ENCODE measurements at regions not wholly inside any gene's neighbourhood (a gene's known extent, or its start where the extent isn't known, plus 50 kb on each side); places are given as distances from the start of the nearest gene placed in this dataset.

DNA sequence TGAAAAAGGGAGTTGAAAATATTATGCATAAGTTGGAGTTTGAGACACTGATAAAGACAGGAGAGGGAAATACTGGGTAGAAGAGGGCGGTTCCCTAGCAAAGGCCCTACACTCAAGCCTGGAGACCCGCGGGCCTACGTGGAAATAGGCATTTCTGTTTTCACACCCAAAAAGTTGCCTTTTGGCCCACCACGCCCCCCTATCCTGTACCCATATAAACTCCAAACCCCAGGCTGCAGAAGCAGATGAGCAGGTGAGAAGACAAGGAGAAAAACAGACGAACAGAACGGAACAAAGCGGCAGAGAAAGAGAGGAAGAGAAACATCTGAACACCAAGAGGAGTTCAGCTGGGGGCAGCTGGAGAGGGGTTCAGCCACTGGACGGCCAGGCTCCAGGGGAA is 177.9 kb downstream of the GALC start:
- H3K18ac ChIP-seq (ENCODE audit: low read depth, low read length): no peak overlapping the region
- H3K4me3 ChIP-seq (ENCODE audit: insufficient read depth, low read depth, low read length): no peak overlapping the region
- H2BK20ac ChIP-seq (ENCODE audit: low read depth, low read length): no peak overlapping the region
- no peak overlapping the region for H4K91ac ChIP-seq (ENCODE audit: insufficient read depth, low read depth, low read length)
- no peak overlapping the region for H2AFZ ChIP-seq (replicated peaks; ENCODE audit: low read length, poor library complexity)
- dilution Hi-C loops (cut with HindIII; ENCODE audit: low sequenced_read_pairs, unreplicated experiment) (no loop called here), in situ Hi-C loops (cut with MboI; ENCODE audit: low sequenced_read_pairs) (no loop called here), intact Hi-C loops (cut with micrococcal nuclease) (no loop called here)
- H3K4me1 ChIP-seq (ENCODE audit: control insufficient read depth, insufficient read depth, low read length): no peaks in the 10 kb centered on the region
- DNase-seq (no peak), ATAC-seq (ENCODE audit: low read depth) (no peak)
- BruUV-seq (replicated peaks): no TSS peak
- no peak overlapping the region for H3K14ac ChIP-seq (replicated peaks; ENCODE audit: low read depth, low read length)
- H3K27me3 ChIP-seq (ENCODE audit: control insufficient read depth, insufficient read depth, low read length): no peaks in the 10 kb centered on the region
- TF ChIP-seq FOS (IDR thresholded peaks at IDR 0.05; ENCODE audit: low read depth, low read length) (no peak), RAD21 (IDR thresholded peaks at IDR 0.05; ENCODE audit: low read length) (no peak), CEBPB (IDR thresholded peaks at IDR 0.05; ENCODE audit: low read depth, low read length) (no peak), MAFK (IDR thresholded peaks at IDR 0.05; ENCODE audit: low read depth, low read length) (no peak), POLR2A (IDR thresholded peaks at IDR 0.05; ENCODE audit: low read depth, low read length) (no peak), SMC3 (IDR thresholded peaks at IDR 0.05; ENCODE audit: low read depth, low read length) (no peak), RCOR1 (IDR thresholded peaks at IDR 0.05; ENCODE audit: insufficient replicate concordance, low read length) (no peak), RFX5 (IDR thresholded peaks at IDR 0.05; ENCODE audit: low read depth, low read length) (no peak), NFE2L2 (IDR thresholded peaks at IDR 0.05; ENCODE audit: low read depth, low read length) (no peak), MAZ (IDR thresholded peaks at IDR 0.05; ENCODE audit: borderline replicate concordance, low read depth, low read length) (no peak), CHD1 (IDR thresholded peaks at IDR 0.05; ENCODE audit: low read depth, low read length) (no peak), BHLHE40 (IDR thresholded peaks at IDR 0.05; ENCODE audit: low read depth, low read length) (no peak), MXI1 (IDR thresholded peaks at IDR 0.05; ENCODE audit: borderline replicate concordance, low read depth, low read length) (no peak)
- TF ChIP-seq, protein P1, sequence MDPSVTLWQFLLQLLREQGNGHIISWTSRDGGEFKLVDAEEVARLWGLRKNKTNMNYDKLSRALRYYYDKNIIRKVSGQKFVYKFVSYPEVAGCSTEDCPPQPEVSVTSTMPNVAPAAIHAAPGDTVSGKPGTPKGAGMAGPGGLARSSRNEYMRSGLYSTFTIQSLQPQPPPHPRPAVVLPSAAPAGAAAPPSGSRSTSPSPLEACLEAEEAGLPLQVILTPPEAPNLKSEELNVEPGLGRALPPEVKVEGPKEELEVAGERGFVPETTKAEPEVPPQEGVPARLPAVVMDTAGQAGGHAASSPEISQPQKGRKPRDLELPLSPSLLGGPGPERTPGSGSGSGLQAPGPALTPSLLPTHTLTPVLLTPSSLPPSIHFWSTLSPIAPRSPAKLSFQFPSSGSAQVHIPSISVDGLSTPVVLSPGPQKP (IDR thresholded peaks at IDR 0.05; ENCODE audit: borderline replicate concordance, low read depth, low read length): no peak
- TF ChIP-seq, protein P2, sequence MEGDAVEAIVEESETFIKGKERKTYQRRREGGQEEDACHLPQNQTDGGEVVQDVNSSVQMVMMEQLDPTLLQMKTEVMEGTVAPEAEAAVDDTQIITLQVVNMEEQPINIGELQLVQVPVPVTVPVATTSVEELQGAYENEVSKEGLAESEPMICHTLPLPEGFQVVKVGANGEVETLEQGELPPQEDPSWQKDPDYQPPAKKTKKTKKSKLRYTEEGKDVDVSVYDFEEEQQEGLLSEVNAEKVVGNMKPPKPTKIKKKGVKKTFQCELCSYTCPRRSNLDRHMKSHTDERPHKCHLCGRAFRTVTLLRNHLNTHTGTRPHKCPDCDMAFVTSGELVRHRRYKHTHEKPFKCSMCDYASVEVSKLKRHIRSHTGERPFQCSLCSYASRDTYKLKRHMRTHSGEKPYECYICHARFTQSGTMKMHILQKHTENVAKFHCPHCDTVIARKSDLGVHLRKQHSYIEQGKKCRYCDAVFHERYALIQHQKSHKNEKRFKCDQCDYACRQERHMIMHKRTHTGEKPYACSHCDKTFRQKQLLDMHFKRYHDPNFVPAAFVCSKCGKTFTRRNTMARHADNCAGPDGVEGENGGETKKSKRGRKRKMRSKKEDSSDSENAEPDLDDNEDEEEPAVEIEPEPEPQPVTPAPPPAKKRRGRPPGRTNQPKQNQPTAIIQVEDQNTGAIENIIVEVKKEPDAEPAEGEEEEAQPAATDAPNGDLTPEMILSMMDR (conservative IDR thresholded peaks at IDR 0.05; ENCODE audit: low read depth, low read length): no peak
- TF ChIP-seq, protein P3, sequence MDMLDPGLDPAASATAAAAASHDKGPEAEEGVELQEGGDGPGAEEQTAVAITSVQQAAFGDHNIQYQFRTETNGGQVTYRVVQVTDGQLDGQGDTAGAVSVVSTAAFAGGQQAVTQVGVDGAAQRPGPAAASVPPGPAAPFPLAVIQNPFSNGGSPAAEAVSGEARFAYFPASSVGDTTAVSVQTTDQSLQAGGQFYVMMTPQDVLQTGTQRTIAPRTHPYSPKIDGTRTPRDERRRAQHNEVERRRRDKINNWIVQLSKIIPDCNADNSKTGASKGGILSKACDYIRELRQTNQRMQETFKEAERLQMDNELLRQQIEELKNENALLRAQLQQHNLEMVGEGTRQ (IDR thresholded peaks at IDR 0.05; ENCODE audit: low read depth, low read length): no peak
- H4K8ac ChIP-seq (ENCODE audit: low read depth in 2 of 2, low read length in 2 of 2): no peak overlapping the region
- WGBS, 2 experiments (ENCODE audit: extremely low coverage in 2 of 2, insufficient read length in 1 of 2): no CpG with 5 or more reads among the region's 9 CpGs
- ChIA-PET POLR2A (ENCODE audit: unreplicated experiment) (no interaction called here), CTCF (no interaction called here)
- H3K9ac ChIP-seq (ENCODE audit: low read depth, low read length): no peak overlapping the region
- no peaks in the 10 kb centered on the region for H3K9me1 ChIP-seq (ENCODE audit: insufficient read depth, low read length)
- no peak overlapping the region for H3K23ac ChIP-seq (ENCODE audit: low read depth, low read length)
- H2BK5ac ChIP-seq (ENCODE audit: low read depth, low read length, poor library complexity, severe bottlenecking): no peak overlapping the region
- no peak overlapping the region for H2BK120ac ChIP-seq (ENCODE audit: low read depth, low read length)
- peaks cover 15% of the 10 kb centered on the region; the same call in 1 of the 2 replicates for H3K9me3 ChIP-seq (ENCODE audit: control insufficient read depth, insufficient read depth, low read length)
- H2AK5ac ChIP-seq (ENCODE audit: low read depth, low read length): no peak overlapping the region
- no peak overlapping the region for H3K56ac ChIP-seq (ENCODE audit: extremely low read depth, insufficient read depth, low read length)
- no peaks in the 10 kb centered on the region for H4K20me1 ChIP-seq (ENCODE audit: insufficient read depth, low read length)
- H3K36me3 ChIP-seq (ENCODE audit: control insufficient read depth, insufficient read depth, low read length): no peaks in the 10 kb centered on the region
- no peak overlapping the region for H2BK15ac ChIP-seq (ENCODE audit: low read depth, low read length)
- H3K27ac ChIP-seq (ENCODE audit: insufficient read depth, low read length): no peak overlapping the region
- H3K79me1 ChIP-seq (ENCODE audit: low read depth in 1 of 2, low read length in 2 of 2): no peaks in the 10 kb centered on the region
- H2AK9ac ChIP-seq (replicated peaks; ENCODE audit: low read depth, low read length, poor library complexity): no peak overlapping the region
- no peak overlapping the region for H3K4ac ChIP-seq (ENCODE audit: low read depth, low read length)
- no peak overlapping the region for H3K4me2 ChIP-seq (ENCODE audit: low read depth, low read length)
- no peak overlapping the region for H4K5ac ChIP-seq (ENCODE audit: low read depth, low read length)

Measured in IMR-90 (cell line).